NCI-H510A (cell line): ENCODE measurements at regions not wholly inside any gene's neighbourhood (a gene's known extent, or its start where the extent isn't known, plus 50 kb on each side); places are given as distances from the start of the nearest gene placed in this dataset.

Experiments used
- DNase-seq: peaks from one replicate; lab custom pipeline; 2025; lab: John Stamatoyannopoulos, UW

DNA sequence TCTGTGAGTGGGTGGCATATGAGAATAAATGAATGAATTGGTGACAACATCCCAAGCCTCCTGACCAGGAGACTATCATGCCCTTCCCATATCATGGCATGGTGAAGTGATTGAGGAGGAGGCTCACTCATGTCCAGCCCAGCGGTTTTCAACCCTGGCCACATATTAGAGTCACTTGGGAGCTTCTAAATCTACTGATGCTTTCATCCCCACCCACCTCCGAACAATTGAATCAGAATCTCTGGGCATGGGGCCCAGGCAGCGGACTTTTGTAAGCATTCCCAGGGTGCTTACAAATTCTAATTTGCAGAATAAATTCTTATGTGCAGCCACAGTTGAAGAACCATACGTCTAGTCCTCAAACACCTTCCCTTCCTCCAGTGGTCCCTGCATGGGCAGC is 81.7 kb upstream of the SEC11C start:
- DNase-seq = no peak

DNA sequence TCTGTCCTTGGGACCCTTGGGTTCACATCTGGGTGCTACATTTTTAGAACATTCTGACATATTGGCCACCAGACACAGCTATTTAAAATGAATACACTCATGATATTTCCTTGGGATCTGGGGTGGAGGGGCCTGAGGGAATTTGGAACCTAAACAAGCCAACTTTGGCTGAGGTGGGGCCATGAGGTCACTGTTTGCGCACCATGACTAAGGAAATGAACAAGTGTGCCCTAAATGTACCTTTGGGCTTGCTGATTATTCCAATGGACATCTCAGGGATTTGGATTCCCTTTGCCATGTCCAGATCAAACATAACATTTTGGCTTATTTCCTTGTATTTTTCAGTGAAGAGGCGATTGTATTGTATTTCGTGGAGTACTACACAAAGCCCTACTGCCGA is 80.5 kb upstream of the SEC11C start:
- DNase-seq = no peak

DNA sequence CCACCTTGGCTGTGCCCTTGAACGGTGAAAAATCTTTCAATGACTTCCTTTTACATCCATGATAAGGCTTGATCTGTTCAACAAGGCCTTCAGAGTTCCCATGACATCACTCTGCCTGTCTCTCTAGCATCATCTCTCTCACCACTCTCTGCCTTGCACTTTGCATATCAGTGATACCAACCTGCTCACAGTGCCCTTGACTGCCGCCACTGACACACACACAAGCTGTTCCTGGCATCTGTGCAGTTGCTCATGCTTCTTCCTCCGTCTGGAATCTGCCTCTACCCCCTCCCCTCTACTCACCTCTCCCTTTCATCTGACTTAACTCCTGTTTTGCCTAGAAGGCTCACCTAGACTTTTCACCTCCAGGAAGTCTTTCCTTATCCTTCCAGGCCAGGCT is 79.1 kb upstream of the SEC11C start:
- no peak for DNase-seq

DNA sequence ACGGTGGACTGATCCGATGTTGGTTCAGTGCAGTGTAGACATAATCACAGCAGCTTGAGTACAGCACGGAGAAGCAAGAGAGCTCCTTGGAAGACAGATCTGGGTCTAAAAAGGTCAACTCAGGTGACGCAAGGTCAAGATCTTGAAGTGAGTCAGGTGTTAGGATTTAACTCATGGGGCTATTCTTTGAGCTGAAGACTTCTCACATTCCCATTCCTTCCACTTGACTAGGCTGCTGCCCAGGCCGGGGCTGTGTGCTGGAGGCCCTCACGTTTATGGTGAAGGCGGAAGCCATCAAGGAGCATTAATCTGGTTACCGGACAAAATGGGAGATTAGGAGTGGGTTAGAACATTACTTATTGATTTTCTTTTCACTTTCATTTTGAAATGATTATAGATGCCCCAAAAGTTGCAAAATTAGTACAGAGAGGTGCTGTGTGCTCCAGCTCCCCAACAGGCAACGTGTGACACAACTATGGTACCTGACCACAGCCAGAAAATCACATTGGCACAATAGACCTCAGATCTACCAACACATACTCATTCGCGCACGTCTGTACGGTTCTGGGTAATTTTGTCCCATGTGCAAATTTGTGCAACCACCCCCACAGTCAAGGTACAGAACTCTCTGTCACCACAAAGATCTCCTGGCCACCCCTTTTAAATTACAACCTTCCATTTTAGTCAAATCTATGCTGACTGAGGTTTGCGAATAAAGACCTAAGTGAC is 77.6 kb upstream of the SEC11C start:
- DNase-seq = no peak

DNA sequence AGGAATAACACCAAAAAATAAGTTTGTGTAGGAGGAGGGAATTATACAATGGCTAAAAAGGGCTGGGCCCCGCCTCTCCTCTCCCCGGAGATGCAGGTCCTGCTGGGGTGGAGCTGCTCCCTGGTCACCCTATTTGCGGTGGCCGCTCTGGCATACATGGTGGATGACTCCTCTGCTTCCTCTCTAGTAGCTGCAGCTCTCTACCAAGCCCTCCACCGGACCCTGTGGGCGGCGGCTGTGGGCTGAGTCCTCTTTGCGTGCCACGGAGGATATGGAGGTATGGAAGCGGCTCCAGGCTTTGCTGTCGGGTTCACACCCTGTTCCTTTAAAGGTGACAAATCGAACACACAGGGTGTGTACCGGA is 77.1 kb upstream of the SEC11C start:
- no peak for DNase-seq

DNA sequence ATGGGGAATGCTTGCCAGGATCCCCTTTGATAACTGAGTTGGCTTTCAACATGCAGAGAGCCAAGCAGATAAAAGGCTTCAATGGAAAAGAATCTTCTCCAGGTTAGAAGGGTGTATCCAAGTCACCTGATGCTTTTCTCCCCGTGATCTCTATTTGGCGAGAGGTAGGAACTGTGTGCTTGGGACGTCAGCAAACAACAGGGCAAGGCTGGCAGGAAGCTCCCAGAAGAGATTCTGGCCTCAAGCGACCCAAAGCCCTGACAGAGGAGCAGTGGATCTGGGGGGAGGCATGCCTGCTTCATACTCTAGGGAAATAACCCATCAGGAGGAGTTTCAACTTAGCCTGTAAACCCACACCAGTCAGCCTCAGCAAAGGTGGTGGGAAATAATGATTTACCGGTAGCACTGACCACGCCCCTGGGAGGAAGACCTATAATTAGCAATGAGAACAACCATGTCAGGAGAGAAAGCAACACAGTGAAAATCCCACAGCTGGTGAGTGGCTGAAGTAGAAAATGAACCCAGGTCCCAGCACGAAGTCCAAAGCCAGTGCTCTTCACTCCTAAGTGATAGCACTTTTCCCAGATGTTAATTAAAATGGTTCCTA is 76.3 kb upstream of the SEC11C start:
- no peak for DNase-seq

DNA sequence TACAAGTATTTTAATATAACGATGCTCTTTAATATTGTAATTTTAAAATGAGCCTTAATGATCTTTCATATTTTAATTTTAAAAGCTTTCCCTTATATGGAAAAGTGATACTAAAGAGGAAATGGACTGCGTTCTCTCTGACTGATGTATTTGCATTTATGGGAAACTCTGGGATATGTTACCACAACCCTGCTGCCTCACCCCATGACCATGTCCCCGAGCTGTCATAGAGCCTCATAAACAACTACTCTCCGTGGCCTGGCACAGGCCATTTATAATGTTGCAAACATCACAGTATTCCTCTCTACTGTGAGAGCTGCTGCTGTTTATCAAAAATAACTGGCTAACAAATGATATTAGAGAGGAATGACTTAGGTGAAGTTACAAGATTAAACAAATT is 75.8 kb upstream of the SEC11C start:
- no peak for DNase-seq

DNA sequence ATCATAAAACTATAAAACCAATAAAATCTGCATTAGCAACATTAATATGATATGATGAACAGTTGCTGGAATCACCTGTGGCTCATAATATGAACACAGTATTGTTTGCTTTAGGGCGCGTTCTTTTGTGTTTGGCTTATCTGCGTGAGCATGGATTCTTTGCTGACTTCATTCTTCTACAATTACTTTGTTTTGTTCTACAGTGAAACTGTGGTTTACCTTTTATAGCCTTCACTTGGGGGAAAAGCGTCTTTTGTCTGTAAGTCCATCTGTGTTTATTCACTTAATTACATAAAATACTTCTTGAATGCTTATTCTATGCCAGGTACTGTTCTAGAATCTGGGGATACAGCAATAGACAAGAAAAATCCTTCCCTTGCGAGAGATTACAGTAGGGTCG is 74.0 kb upstream of the SEC11C start:
- DNase-seq = no peak

DNA sequence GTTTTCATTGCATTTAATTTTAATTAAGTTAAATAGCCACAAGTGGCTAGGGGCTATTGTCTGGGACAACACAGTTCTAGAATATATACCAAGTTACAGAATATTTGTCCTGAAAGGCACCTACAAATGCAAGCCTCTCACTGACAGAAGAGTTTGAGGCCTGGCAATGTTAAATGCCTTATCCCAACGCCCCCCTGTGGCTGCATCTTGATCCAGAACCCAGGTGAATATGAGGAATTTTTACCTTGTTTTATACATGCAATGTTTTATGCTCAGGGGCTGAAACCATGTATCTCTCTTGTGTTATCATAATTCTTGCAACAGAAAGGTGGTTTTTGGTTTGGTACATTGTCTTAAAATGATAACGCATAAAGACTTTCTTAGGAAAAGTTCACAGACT is 71.8 kb upstream of the SEC11C start:
- DNase-seq = peak; percentile 26

DNA sequence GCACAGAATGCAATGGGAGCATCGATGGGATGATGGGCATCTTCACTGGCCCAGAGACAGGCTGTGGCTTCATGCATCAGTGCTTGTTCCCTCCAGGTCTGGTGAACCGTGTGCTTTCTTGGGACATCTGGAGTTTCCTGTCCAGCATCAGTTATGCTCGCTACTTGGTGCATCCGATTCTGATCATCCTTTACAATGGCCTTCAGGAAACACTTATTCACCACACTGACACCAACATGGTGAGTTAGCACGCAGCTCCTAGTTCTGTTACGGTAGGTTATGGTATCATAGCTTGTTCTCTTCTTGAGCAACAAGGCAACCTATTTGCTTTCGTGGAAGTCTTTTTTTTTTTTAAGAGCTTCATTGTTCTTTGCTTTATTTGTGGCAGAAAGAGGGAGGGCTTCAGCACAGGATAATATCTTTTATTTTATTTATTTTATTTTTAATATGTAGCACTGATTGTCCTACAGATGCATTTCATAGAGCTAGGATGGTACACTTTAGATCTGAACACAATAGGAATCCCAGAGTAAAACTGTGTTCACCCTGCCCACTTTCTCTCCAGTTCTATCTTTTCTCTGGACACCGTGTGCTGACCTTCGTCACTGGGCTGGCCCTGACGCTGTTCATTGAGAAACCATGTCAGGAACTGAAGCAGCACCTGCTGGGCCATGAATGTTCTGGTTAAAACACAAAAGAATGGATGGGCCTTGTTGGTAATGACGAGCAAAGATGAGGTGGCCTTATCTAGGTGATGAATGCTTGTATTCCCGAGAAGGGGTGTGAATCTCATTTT is 71.2 kb upstream of the SEC11C start:
- DNase-seq = no peak

DNA sequence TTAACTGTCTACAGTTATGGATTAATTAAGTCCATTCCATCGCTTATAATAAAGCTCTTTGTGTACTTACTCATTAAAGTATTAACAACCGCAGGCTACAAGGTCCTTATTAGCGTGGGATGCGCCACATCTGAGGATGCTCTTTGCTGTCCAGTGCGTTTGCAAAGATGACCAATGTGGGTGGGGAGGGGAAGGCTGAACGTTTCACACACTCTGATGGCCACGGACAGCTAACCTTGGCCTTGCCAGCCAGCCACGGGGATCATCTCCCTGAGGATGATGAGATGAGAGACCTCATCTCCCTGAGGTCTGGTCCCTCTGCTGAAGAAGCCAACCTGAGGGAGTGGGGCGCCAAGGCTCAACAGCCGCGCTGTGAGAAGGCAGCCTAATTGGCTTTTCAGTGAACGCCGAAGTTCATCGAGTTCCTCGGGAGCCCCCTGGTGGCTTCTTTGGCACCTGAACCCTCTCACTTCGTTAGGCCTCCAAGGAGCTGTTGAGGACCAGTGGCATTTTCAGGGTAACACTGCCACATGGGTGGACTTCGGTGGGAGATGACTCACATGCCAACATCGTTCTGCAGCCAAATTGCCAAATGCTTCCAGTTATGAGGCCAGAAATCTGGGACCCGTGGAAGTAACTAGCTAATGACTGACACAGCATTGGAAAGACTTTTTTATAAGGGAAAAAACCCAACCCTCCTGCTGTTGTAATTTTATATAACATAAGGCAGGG is 69.3 kb upstream of the SEC11C start:
- DNase-seq = peak; percentile 66

DNA sequence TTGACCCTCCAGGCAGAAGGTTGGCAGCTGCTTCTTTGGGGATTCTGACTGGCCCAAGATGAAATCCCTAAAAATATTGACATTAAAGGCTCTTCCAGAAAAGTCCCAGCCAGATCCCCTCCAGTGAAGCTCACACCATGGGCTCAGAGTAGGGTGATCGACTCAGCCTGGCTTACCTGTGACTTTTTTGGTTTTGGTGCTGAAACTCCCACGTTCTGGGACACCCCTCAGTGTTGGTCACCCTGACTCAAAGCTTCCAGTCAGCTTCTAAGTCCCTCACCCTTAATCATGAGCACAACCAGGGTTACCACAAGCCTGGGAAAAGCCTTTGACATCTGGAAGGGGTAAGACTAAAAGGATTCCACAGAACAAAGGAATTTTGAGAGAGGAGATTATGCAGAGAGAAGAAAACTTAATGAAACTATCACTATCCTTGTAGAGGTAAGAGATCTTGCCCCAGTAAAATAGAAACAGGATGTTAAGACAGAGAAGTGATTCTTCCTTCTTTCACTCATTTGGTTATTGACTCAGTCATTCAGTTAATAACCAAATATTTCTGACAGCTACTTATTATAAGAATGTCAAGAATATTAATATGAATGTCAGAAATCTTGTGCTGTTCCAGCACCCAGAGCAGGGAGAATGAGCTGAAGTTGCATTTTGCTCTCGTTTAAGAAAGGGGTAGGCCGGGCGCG is 66.8 kb upstream of the SEC11C start:
- no peak for DNase-seq

DNA sequence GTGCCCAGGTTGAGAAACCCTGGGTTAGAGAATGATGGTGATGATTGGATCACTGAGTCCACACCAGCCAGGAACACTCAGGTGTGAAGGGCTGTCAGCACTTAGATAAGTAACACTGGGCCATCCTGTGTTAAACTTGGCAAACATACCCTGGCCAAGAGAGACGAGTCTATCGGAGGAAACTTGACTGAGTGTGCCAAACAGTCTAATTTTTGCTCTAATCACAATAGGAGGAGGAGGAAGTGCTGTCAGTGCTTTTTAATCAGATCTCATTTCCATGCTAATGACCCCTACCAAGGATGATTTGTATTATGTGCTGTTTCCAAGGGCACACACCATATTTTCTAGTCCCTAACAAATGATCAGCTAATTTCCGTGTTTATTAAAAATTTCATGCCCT is 63.8 kb upstream of the SEC11C start:
- no peak for DNase-seq

DNA sequence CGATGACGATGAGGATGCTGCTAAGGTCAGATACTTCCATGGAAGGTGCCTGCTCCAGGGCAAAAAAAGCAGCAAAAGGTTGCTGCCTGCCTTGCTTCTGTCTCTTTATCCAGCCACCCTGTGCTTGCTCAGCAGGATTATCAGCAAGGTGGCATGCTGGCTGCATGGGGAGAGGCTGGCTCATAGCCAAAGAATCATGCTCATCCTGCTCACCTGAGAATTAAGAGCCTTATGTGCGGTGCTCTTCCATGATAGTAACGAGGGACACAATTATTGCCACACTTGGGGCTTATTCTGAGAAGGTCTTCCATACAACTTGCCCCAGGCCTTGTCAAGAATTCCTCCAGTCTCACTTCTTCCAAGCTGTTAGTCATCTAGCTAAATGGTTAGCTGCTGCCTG is 60.4 kb upstream of the SEC11C start:
- DNase-seq = peak; percentile 84

DNA sequence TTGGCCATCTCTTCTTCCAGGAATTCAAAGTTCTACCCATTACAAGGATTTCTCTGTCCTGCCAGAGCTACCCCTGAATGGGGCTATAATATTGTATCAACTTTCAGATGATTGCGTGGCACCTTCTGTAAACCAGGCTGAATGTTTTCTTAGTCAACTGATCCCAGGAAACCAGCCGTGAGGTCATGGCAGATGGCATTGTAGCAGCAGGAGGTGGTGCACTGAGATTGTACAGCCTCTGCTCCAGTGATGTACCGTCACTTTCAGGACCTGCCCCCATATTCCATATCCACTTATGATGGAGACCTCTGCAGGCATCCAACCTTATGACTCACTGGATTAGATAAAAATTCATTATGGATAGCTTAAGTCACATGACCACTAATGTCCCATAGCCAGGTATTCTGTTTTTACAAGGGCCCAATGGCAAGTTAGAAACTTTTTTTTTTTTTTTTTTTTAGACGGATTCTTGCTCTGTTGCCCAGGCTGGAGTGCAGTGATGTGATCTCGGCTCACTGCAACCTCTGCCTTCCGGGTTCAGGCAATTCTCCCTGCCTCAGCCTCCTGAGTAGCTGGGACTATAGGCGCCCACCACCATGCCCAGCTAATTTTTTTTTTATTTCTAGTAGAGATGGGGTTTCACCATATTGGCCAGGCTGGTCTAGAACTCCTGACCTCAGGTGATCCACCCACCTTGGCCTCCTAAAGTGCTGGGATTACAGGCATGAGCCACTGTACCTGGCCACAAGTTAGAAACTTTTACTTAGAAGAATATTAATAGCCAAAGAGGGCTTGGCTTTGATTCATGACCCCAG is 59.8 kb upstream of the SEC11C start:
- peak; percentile 96 for DNase-seq

DNA sequence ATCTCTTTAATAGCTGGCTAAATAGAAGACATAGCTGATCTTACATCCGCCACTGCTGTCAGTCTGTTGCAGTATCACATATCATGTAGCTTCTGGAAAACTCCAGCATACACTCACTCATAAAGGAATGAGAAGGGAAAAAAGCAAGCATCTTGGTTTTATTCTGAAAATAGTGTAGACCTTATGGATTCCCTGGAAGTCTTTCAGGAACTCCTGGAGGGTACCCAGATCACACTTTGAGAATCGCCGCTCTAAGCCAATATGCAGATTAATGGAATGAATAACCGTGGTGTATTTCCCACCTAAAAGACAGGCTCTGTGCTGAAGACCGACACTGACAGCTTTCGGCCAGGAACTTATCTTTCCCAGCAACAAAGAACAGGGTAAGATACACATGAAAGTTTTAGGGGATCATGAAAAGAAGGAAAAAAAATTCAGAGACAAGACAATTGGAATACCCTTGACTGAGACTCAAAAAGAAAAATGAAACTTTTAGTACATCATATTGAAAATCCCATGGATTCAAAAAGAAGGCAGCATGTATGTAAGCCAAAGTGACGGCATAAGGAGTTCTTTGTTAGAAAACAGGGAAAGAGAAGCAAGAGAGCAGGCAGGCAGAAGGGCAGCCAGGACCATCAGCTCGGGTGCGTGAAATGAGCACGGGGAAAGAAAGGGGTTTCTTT is 56.4 kb upstream of the SEC11C start:
- no peak for DNase-seq

DNA sequence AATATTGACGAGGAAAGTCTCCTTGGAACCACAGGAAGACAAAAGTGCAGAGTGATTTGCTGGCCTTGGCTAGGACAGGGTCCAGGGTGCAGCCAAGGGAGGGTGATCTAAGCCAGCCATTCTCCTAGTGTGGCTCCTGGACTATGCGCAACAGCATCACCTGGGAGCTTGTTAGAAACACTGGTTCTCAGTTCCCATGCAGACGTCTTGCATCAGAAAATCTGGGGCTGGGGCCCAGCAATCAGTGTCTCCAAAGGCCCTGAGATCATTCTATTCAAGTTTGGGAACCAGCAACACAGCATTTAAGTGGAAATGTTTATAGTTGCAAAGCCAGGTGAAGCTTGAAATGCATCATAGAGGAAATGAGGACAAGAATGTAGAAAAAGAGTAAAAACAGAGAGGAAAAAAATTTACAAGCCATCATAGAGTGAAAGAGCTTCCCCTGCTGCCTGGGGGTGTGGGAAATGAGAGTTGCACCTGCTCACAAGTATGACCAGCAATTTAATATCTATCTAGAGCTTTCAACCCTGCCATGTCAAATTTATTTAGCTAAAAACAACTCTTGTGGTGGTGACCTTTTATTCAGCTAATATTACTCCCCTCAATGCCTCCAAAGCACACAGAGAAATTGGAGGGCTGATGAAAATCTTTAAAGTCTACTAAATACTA is 54.4 kb upstream of the SEC11C start:
- DNase-seq = no peak

DNA sequence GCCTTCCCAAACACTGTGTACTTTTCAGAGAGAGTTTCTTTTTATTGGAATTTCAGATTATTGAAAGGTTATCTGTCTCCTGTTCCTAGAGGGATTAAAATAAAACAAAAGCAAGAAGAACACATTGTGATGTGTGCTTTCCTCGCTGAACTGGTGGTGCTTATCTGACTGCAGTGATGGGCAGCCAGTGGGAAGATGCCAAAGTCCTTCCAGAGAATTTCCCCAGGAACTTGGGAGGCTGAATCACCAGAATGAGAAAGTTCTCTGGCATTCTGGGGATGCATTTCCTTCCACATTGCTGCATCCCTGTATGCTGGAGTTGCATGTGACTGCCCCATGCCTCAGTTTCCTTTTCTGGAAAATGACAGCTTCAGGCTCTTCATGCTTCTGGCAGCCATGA is 53.9 kb upstream of the SEC11C start:
- DNase-seq = no peak

DNA sequence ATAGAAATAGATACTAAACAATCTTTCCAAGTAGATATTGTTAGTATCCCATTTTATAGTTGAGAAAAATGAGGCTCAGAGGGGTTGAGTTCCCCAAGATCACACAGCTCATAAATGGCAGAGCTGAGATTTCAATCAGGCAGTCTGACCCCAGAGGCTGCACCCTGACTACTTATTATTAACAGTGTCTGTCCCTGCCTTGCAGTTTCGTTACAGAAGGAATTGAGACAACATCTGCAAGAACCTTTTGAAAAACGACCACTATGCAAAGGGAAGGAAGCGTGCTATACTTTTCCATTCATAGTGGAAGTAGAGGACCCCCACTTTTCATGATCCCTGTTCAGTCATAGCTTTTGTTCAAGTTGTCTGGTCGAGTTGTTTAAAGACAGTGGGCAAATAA is 53.2 kb upstream of the SEC11C start:
- no peak for DNase-seq

DNA sequence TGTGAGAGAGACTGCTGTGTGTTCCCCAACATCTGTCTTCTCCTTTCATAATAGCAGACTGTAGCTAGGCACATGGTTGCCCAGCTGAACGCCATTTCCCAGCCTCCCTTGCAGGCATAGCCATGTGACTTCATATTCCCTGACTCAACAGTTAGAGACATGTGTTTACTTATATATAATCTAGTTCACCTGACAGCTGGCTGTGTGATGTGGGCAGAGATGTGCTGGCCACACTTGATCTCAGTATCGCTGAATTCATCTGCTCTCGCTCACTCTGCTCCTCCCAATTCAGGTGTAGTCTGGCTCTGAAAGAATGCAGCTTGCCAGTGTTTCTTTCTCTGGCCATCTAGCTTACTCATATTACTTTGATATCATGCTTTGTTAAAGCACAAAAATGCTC is 52.3 kb upstream of the SEC11C start:
- DNase-seq = peak; percentile 75
